ENCODE measurements at regions not wholly inside any gene's neighbourhood (a gene's known extent, or its start where the extent isn't known, plus 50 kb on each side); places are given as distances from the start of the nearest gene placed in this dataset.

DNA sequence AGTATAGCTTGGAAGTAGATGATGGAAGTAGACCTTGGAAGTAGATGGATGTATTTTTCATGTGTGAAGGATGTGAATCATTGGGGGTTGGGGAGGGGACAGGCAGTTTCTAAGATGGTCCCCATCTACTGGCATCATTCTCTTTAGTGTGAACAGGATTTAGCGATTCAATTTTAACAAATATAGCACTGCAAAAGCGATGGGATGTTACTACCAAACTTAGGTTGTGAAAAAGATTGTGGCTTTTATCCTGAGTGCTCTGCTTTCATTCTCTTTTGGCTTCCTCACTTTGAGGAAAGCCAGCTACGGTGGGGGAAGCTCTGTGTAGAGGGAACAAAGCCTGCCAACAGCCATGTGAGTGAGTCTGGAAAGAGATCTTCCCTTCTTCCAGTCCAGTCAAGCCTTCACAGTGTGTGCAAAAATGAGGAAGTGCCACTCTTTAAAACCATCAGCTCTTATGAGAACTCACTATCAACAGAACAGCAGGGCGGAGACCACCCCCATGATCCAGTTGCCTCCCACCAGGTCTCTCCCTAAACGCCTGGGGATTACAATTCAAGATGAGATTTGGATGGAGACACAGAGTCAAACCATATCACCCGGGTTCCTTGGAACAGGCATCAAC lies 441.4 kb downstream of the SH3GL2 start:
- Histone ChIP-seq H3K27me3 (ENCODE audit: control insufficient read depth in 3 of 3, insufficient read depth in 3 of 3, low read depth in 1 of 3, low read length in 3 of 3) (no peaks in the 10 kb centered on the region), H2BK120ac (ENCODE audit: low read depth, low read length) (no peak overlapping the region), H3K27ac (replicated peaks; ENCODE audit: low read length) (no peak overlapping the region), H3K79me1 (ENCODE audit: low read depth, low read length) (peaks cover 2% of the 10 kb centered on the region), H3K9ac (ENCODE audit: low read depth, low read length, poor library complexity) (no peak overlapping the region), H2BK12ac (ENCODE audit: low read length) (no peak overlapping the region), H3K9me3 (replicated peaks in 1 of 2; ENCODE audit: control insufficient read depth in 2 of 2, insufficient read depth in 1 of 2, low read depth in 1 of 2, low read length in 2 of 2) (peaks cover 0 to 2% of the 10 kb centered on the region in 2 donors), H3K23ac (ENCODE audit: low read depth, low read length, poor library complexity) (no peak overlapping the region), H3K4me2 (ENCODE audit: insufficient read depth, low read length, poor library complexity, severe bottlenecking) (no peak overlapping the region), H4K91ac (ENCODE audit: low read depth, low read length, poor library complexity) (no peak overlapping the region), H4K8ac (ENCODE audit: low read depth, low read length) (no peak overlapping the region), H2AK5ac (ENCODE audit: low read depth, low read length) (no peak overlapping the region), H3K18ac (ENCODE audit: low read length) (no peak overlapping the region), H3K4ac (ENCODE audit: low read length) (no peak overlapping the region), H3K14ac (ENCODE audit: low read length) (no peak overlapping the region), H2BK15ac (ENCODE audit: low read length) (no peak overlapping the region), H3K36me3 (replicated peaks in 1 of 2; ENCODE audit: control insufficient read depth in 2 of 2, insufficient read depth in 2 of 2, low read length in 2 of 2) (no peaks in the 10 kb centered on the region), H3K4me1 (ENCODE audit: control insufficient read depth in 2 of 2, insufficient read depth in 1 of 2, low read depth in 1 of 2, low read length in 2 of 2) (no peaks in the 10 kb centered on the region), H2AFZ (ENCODE audit: low read length) (no peak overlapping the region), H3K4me3 (ENCODE audit: low read length in 2 of 2) (no peak overlapping the region), H2BK5ac (ENCODE audit: low read length) (no peak overlapping the region)
- WGBS, 2 donors (ENCODE audit: extremely low coverage in 2 of 2, insufficient read length in 2 of 2, insufficient replicate concordance in 1 of 2), result no CpG with 5 or more reads among the region's 6 CpGs
- no peak for DNase-seq (ENCODE audit: low spot score)

DNA sequence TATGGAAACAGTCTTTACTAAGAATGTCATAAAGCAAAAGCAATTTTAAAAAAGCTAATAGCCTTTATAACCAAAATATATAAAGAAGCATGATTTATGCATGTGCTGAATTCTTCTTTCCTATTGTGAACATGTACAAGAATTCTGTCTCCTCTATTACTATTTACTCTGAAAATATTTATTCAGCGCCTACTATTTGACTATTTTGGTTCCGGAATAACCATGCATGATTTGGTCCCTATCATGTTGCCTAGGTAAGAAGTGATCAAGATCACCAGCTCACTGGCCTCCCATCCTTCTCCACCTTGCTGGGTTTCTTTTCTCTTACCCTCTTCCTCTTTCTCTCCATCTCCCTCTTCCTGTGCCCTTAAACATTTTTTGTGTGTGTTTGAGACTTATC lies 443.8 kb downstream of the SH3GL2 start:
- Histone ChIP-seq H4K91ac (ENCODE audit: low read depth, low read length, poor library complexity) (no peak overlapping the region), H3K4ac (ENCODE audit: low read length) (no peak overlapping the region), H3K36me3 (replicated peaks in 1 of 2; ENCODE audit: control insufficient read depth in 2 of 2, insufficient read depth in 2 of 2, low read length in 2 of 2) (no peaks in the 10 kb centered on the region), H3K27ac (replicated peaks; ENCODE audit: low read length) (no peak overlapping the region), H4K8ac (ENCODE audit: low read depth, low read length) (no peak overlapping the region), H3K79me1 (ENCODE audit: low read depth, low read length) (peaks cover 2% of the 10 kb centered on the region), H3K18ac (ENCODE audit: low read length) (no peak overlapping the region), H3K9me3 (replicated peaks in 1 of 2; ENCODE audit: control insufficient read depth in 2 of 2, insufficient read depth in 1 of 2, low read depth in 1 of 2, low read length in 2 of 2) (peaks cover 0 to 2% of the 10 kb centered on the region in 2 donors), H3K9ac (ENCODE audit: low read depth, low read length, poor library complexity) (no peak overlapping the region), H3K4me1 (ENCODE audit: control insufficient read depth in 2 of 2, insufficient read depth in 1 of 2, low read depth in 1 of 2, low read length in 2 of 2) (no peaks in the 10 kb centered on the region), H3K4me3 (ENCODE audit: low read length in 2 of 2) (no peak overlapping the region), H2AK5ac (ENCODE audit: low read depth, low read length) (no peak overlapping the region), H3K27me3 (ENCODE audit: control insufficient read depth in 3 of 3, insufficient read depth in 3 of 3, low read depth in 1 of 3, low read length in 3 of 3) (no peaks in the 10 kb centered on the region), H3K23ac (ENCODE audit: low read depth, low read length, poor library complexity) (no peak overlapping the region), H2BK12ac (ENCODE audit: low read length) (no peak overlapping the region), H2BK5ac (ENCODE audit: low read length) (no peak overlapping the region), H3K4me2 (ENCODE audit: insufficient read depth, low read length, poor library complexity, severe bottlenecking) (no peak overlapping the region), H2AFZ (ENCODE audit: low read length) (no peak overlapping the region), H2BK120ac (ENCODE audit: low read depth, low read length) (no peak overlapping the region), H2BK15ac (ENCODE audit: low read length) (no peak overlapping the region), H3K14ac (ENCODE audit: low read length) (no peak overlapping the region)
- no CpG with 5 or more reads among the region's 2 CpGs for WGBS, 2 donors (ENCODE audit: extremely low coverage in 2 of 2, insufficient read length in 2 of 2, insufficient replicate concordance in 1 of 2)
- no peak for DNase-seq (ENCODE audit: low spot score)

- Histone ChIP-seq H3K23ac (ENCODE audit: low read depth, low read length, poor library complexity) (no peak overlapping the region), H3K4ac (ENCODE audit: low read length) (no peak overlapping the region), H3K4me1 (ENCODE audit: control insufficient read depth in 2 of 2, insufficient read depth in 1 of 2, low read depth in 1 of 2, low read length in 2 of 2) (no peaks in the 10 kb centered on the region), H2AK5ac (ENCODE audit: low read depth, low read length) (no peak overlapping the region), H3K27ac (replicated peaks; ENCODE audit: low read length) (no peak overlapping the region), H3K9me3 (replicated peaks in 1 of 2; ENCODE audit: control insufficient read depth in 2 of 2, insufficient read depth in 1 of 2, low read depth in 1 of 2, low read length in 2 of 2) (peaks cover 0 to 2% of the 10 kb centered on the region in 2 donors), H3K18ac (ENCODE audit: low read length) (no peak overlapping the region), H3K4me2 (ENCODE audit: insufficient read depth, low read length, poor library complexity, severe bottlenecking) (no peak overlapping the region), H3K4me3 (ENCODE audit: low read length in 2 of 2) (no peak overlapping the region), H2BK15ac (ENCODE audit: low read length) (no peak overlapping the region), H4K8ac (ENCODE audit: low read depth, low read length) (no peak overlapping the region), H4K91ac (ENCODE audit: low read depth, low read length, poor library complexity) (no peak overlapping the region), H3K36me3 (replicated peaks in 1 of 2; ENCODE audit: control insufficient read depth in 2 of 2, insufficient read depth in 2 of 2, low read length in 2 of 2) (no peaks in the 10 kb centered on the region), H2BK120ac (ENCODE audit: low read depth, low read length) (no peak overlapping the region), H3K27me3 (ENCODE audit: control insufficient read depth in 3 of 3, insufficient read depth in 3 of 3, low read depth in 1 of 3, low read length in 3 of 3) (no peaks in the 10 kb centered on the region), H3K9ac (ENCODE audit: low read depth, low read length, poor library complexity) (no peak overlapping the region), H2BK12ac (ENCODE audit: low read length) (no peak overlapping the region), H3K79me1 (ENCODE audit: low read depth, low read length) (peaks cover 2% of the 10 kb centered on the region), H2AFZ (ENCODE audit: low read length) (no peak overlapping the region), H2BK5ac (ENCODE audit: low read length) (no peak overlapping the region), H3K14ac (ENCODE audit: low read length) (no peak overlapping the region)
- no peak for DNase-seq (ENCODE audit: low spot score)
- WGBS, 2 donors (ENCODE audit: extremely low coverage in 2 of 2, insufficient read length in 2 of 2, insufficient replicate concordance in 1 of 2), result no CpG with 5 or more reads among the region's 3 CpGs
Measured at GRCh38 chr9:18023332-18023731, 444.5 kb downstream of the SH3GL2 start.

- no peak overlapping the region for H2AK5ac ChIP-seq (ENCODE audit: low read depth, low read length)
- H3K27me3 ChIP-seq (ENCODE audit: control insufficient read depth in 3 of 3, insufficient read depth in 3 of 3, low read depth in 1 of 3, low read length in 3 of 3), result no peaks in the 10 kb centered on the region
- no peak overlapping the region for H3K9ac ChIP-seq (ENCODE audit: low read depth, low read length, poor library complexity)
- no peak overlapping the region for H2BK15ac ChIP-seq (ENCODE audit: low read length)
- H3K18ac ChIP-seq (ENCODE audit: low read length), result no peak overlapping the region
- no peak overlapping the region for H2BK5ac ChIP-seq (ENCODE audit: low read length)
- H3K14ac ChIP-seq (ENCODE audit: low read length), result no peak overlapping the region
- no peak overlapping the region for H2BK120ac ChIP-seq (ENCODE audit: low read depth, low read length)
- no peaks in the 10 kb centered on the region for H3K36me3 ChIP-seq (replicated peaks in 1 of 2; ENCODE audit: control insufficient read depth in 2 of 2, insufficient read depth in 2 of 2, low read length in 2 of 2)
- H2AFZ ChIP-seq (ENCODE audit: low read length), result no peak overlapping the region
- no peak for DNase-seq (ENCODE audit: low spot score)
- no peak overlapping the region for H3K23ac ChIP-seq (ENCODE audit: low read depth, low read length, poor library complexity)
- H4K8ac ChIP-seq (ENCODE audit: low read depth, low read length), result no peak overlapping the region
- H2BK12ac ChIP-seq (ENCODE audit: low read length), result no peak overlapping the region
- H3K4me3 ChIP-seq (ENCODE audit: low read length in 2 of 2), result no peak overlapping the region
- no peak overlapping the region for H4K91ac ChIP-seq (ENCODE audit: low read depth, low read length, poor library complexity)
- no peaks in the 10 kb centered on the region for H3K79me1 ChIP-seq (ENCODE audit: low read depth, low read length)
- H3K4me2 ChIP-seq (ENCODE audit: insufficient read depth, low read length, poor library complexity, severe bottlenecking), result no peak overlapping the region
- H3K9me3 ChIP-seq (replicated peaks in 1 of 2; ENCODE audit: control insufficient read depth in 2 of 2, insufficient read depth in 1 of 2, low read depth in 1 of 2, low read length in 2 of 2), result no peaks in the 10 kb centered on the region
- H3K4me1 ChIP-seq (ENCODE audit: control insufficient read depth in 2 of 2, insufficient read depth in 1 of 2, low read depth in 1 of 2, low read length in 2 of 2), result no peaks in the 10 kb centered on the region
- H3K4ac ChIP-seq (ENCODE audit: low read length), result no peak overlapping the region
- WGBS, 2 donors (ENCODE audit: extremely low coverage in 2 of 2, insufficient read length in 2 of 2, insufficient replicate concordance in 1 of 2), result no CpG with 5 or more reads among the region's 4 CpGs
- H3K27ac ChIP-seq (replicated peaks; ENCODE audit: low read length), result no peak overlapping the region
Measured at GRCh38 chr9:18032636-18033035, 441.3 kb upstream of the ADAMTSL1 start.
